22Rv1 (cell line): ENCODE measurements at regions not wholly inside any gene's neighbourhood (a gene's known extent, or its start where the extent isn't known, plus 50 kb on each side); places are given as distances from the start of the nearest gene placed in this dataset.

Experiments used
- H3K27ac ChIP-seq: fragments of 450-650 bp; 2 replicates; pipeline ENCODE4 v1.5.1; 2017
- CTCF ChIP-seq: fragments of 450-650 bp; IDR thresholded peaks from 2 replicates; pipeline ENCODE4 v1.5.1; 2017; ENCODE audit warnings: mild to moderate bottlenecking
- ZFX ChIP-seq: fragments of 450-650 bp; IDR thresholded peaks from 2 replicates; pipeline ENCODE4 v1.6.1; 2017; ENCODE audit warnings: antibody characterized with exemption, borderline replicate concordance

DNA sequence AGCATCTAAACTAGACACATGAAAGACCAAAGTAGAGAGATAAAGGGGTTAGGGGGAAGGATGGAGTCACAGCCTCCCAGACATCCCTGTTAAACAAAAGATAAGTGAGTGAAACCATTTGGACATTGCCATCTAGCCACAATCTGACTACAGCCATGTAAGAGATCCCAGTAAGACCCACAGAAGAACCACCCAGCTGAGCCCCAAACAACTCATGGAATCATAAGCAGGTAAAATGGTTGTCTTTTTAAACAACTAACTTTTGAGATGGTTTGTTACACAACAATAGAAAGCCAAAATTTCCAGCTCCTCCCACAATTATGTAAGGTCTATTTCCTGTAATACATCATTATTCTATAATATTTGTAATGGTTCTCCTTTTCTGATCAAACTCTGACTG, 437.5 kb downstream of the IGSF11 start:
- no peak for TF ChIP-seq ZFX
- TF ChIP-seq CTCF, result no peak
- no peak overlapping the region for H3K27ac ChIP-seq

DNA sequence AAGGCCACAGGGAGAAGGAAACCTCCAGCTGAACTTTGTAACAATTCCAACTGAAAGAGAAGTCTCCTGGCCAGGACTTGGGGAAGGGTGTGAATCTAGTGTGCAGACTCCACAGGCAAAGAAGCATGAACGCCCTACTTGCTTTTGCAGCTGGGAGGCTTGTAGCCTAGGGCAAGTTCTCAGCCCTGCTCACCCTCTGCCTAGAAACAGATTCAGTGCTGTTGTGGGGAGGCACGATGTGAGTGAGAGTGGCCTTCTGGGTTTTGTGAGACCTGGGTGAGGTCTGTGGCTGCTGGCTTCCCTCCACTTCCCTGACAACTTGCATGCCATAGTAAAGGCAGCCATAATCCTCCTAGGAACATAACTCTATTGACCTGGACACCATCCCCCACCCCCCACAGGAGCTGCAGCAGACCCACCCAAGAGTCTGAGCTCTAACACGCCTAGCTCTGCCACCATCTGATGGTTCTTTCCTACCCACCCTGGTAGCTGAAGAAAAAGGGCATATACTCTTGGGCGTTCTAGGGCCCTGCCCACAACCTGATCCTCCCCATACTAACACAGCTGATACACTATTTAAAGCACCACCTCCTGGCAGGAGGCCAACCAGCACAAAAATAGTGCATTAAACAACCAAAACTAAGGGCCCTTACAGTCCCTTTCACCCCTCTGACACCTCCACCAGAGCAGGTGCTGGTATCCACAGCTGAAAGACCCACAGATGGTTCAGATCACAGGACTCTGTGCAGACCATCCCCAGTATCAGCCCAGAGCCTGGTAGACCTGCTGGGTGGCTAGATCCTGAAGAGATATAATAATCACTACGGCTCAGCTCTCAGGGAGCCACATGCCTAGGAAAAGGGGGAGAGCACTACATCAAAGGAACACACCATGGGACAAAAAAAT, 426.5 kb downstream of the IGSF11 start:
- no peak overlapping the region for H3K27ac ChIP-seq

GRCh38 chr3:118618247-118619040, 416.2 kb downstream of the IGSF11 start:
- H3K27ac ChIP-seq, result no peak overlapping the region

More for the DNA sequence above, 426.5 kb downstream of the IGSF11 start:
- TF ChIP-seq ZFX (no peak), CTCF (no peak)

GRCh38 chr3:118626453-118626852, 408.2 kb downstream of the IGSF11 start:
- H3K27ac ChIP-seq, result no peak overlapping the region
- no peak for TF ChIP-seq ZFX
- TF ChIP-seq CTCF, result no peak

More at GRCh38 chr3:118618247-118619040, 416.2 kb downstream of the IGSF11 start:
- no peak for TF ChIP-seq ZFX
- TF ChIP-seq CTCF, result no peak

GRCh38 chr3:118628704-118629341, 405.8 kb downstream of the IGSF11 start:
- no peak overlapping the region for H3K27ac ChIP-seq
- TF ChIP-seq ZFX (no peak), CTCF (peak; percentile 87)

- no peak for TF ChIP-seq ZFX
- no peak for TF ChIP-seq CTCF
- H3K27ac ChIP-seq, result no peak overlapping the region
These were observed 404.8 kb downstream of the IGSF11 start for GRCh38 chr3:118629821-118630220.
